ENCODE measurements at regions not wholly inside any gene's neighbourhood (a gene's known extent, or its start where the extent isn't known, plus 50 kb on each side); places are given as distances from the start of the nearest gene placed in this dataset.

GRCh38 chr11:87575088-87575487, 537.4 kb downstream of the TMEM135 start:
- Histone ChIP-seq H3K27me3 (ENCODE audit: insufficient read depth, low read length) (no peaks in the 10 kb centered on the region), H3K4me1 (ENCODE audit: insufficient read depth, low read length) (no peaks in the 10 kb centered on the region), H3K4me3 (ENCODE audit: insufficient read depth, low read depth, low read length) (no peak overlapping the region), H2AFZ (ENCODE audit: low read depth, low read length) (no peak overlapping the region), H3K9ac (ENCODE audit: low read length) (no peak overlapping the region), H3K27ac (ENCODE audit: low read depth, low read length) (no peak overlapping the region), H3K9me3 (ENCODE audit: insufficient read depth, low read depth, low read length) (no peaks in the 10 kb centered on the region), H4K20me1 (ENCODE audit: insufficient read depth, low read length) (no peaks in the 10 kb centered on the region), H3K79me2 (ENCODE audit: insufficient read depth, low read length) (no peaks in the 10 kb centered on the region), H3K36me3 (ENCODE audit: insufficient read depth, low read length) (no peaks in the 10 kb centered on the region), H3K4me2 (ENCODE audit: low read length) (no peak overlapping the region)
- no peaks in the 10 kb centered on the region for H3K27me3 Mint-ChIP-seq (ENCODE audit: low read depth, unreplicated experiment)
- DNase-seq (ENCODE audit: low read depth) (no peak), FAIRE-seq (no peak)
- TF ChIP-seq EZH2 (IDR thresholded peaks at IDR 0.05; ENCODE audit: insufficient read depth, low read length): no peak
- TF ChIP-seq CTCF (IDR thresholded peaks at IDR 0.05; ENCODE audit: insufficient read depth, low read depth, low read length): no peak
- no peak overlapping the region for H3K27ac Mint-ChIP-seq (ENCODE audit: unreplicated experiment)
- no peaks in the 10 kb centered on the region for H3K36me3 Mint-ChIP-seq (ENCODE audit: low read depth, unreplicated experiment)
- no peaks in the 10 kb centered on the region for H3K9me3 Mint-ChIP-seq (ENCODE audit: unreplicated experiment)
- H3K4me3 Mint-ChIP-seq (ENCODE audit: unreplicated experiment): no peak overlapping the region
- peaks cover 6% of the 10 kb centered on the region for H3K4me1 Mint-ChIP-seq (ENCODE audit: low read depth, unreplicated experiment)

GRCh38 chr11:87574193-87574592, 536.5 kb downstream of the TMEM135 start:
- Mint-ChIP-seq H3K9me3 (ENCODE audit: unreplicated experiment) (no peaks in the 10 kb centered on the region), H3K27ac (ENCODE audit: unreplicated experiment) (no peak overlapping the region), H3K4me3 (ENCODE audit: unreplicated experiment) (no peak overlapping the region), H3K27me3 (ENCODE audit: low read depth, unreplicated experiment) (no peaks in the 10 kb centered on the region), H3K36me3 (ENCODE audit: low read depth, unreplicated experiment) (no peaks in the 10 kb centered on the region), H3K4me1 (ENCODE audit: low read depth, unreplicated experiment) (peaks cover 6% of the 10 kb centered on the region)
- Histone ChIP-seq H3K36me3 (ENCODE audit: insufficient read depth, low read length) (no peaks in the 10 kb centered on the region), H3K27me3 (ENCODE audit: insufficient read depth, low read length) (no peaks in the 10 kb centered on the region), H3K27ac (ENCODE audit: low read depth, low read length) (no peak overlapping the region), H3K4me1 (ENCODE audit: insufficient read depth, low read length) (no peaks in the 10 kb centered on the region), H3K4me2 (ENCODE audit: low read length) (no peak overlapping the region), H3K9me3 (ENCODE audit: insufficient read depth, low read depth, low read length) (no peaks in the 10 kb centered on the region), H3K79me2 (ENCODE audit: insufficient read depth, low read length) (no peaks in the 10 kb centered on the region), H4K20me1 (ENCODE audit: insufficient read depth, low read length) (no peaks in the 10 kb centered on the region), H3K9ac (ENCODE audit: low read length) (no peak overlapping the region), H3K4me3 (ENCODE audit: insufficient read depth, low read depth, low read length) (no peak overlapping the region), H2AFZ (ENCODE audit: low read depth, low read length) (no peak overlapping the region)
- TF ChIP-seq EZH2 (IDR thresholded peaks at IDR 0.05; ENCODE audit: insufficient read depth, low read length): no peak
- TF ChIP-seq CTCF (IDR thresholded peaks at IDR 0.05; ENCODE audit: insufficient read depth, low read depth, low read length): no peak
- no peak for FAIRE-seq
- DNase-seq (ENCODE audit: low read depth): no peak

- no peaks in the 10 kb centered on the region for H3K36me3 ChIP-seq (ENCODE audit: insufficient read depth, low read length)
- no peak overlapping the region for H3K27ac ChIP-seq (ENCODE audit: low read depth, low read length)
- no peak overlapping the region for H3K4me3 ChIP-seq (ENCODE audit: insufficient read depth, low read depth, low read length)
- Mint-ChIP-seq H3K27me3 (ENCODE audit: low read depth, unreplicated experiment) (no peaks in the 10 kb centered on the region), H3K36me3 (ENCODE audit: low read depth, unreplicated experiment) (no peaks in the 10 kb centered on the region), H3K4me1 (ENCODE audit: low read depth, unreplicated experiment) (peaks cover 6% of the 10 kb centered on the region), H3K27ac (ENCODE audit: unreplicated experiment) (no peak overlapping the region), H3K4me3 (ENCODE audit: unreplicated experiment) (no peak overlapping the region), H3K9me3 (ENCODE audit: unreplicated experiment) (no peaks in the 10 kb centered on the region)
- H3K27me3 ChIP-seq (ENCODE audit: insufficient read depth, low read length): no peaks in the 10 kb centered on the region
- no peaks in the 10 kb centered on the region for H3K9me3 ChIP-seq (ENCODE audit: insufficient read depth, low read depth, low read length)
- DNase-seq (ENCODE audit: low read depth) (no peak), FAIRE-seq (no peak)
- TF ChIP-seq EZH2 (IDR thresholded peaks at IDR 0.05; ENCODE audit: insufficient read depth, low read length) (no peak), CTCF (IDR thresholded peaks at IDR 0.05; ENCODE audit: insufficient read depth, low read depth, low read length) (no peak)
- H3K4me2 ChIP-seq (ENCODE audit: low read length): no peak overlapping the region
- no peak overlapping the region for H3K9ac ChIP-seq (ENCODE audit: low read length)
- no peaks in the 10 kb centered on the region for H3K4me1 ChIP-seq (ENCODE audit: insufficient read depth, low read length)
- no peaks in the 10 kb centered on the region for H4K20me1 ChIP-seq (ENCODE audit: insufficient read depth, low read length)
- H2AFZ ChIP-seq (ENCODE audit: low read depth, low read length): no peak overlapping the region
- H3K79me2 ChIP-seq (ENCODE audit: insufficient read depth, low read length): no peaks in the 10 kb centered on the region
These were observed 536.0 kb downstream of the TMEM135 start for GRCh38 chr11:87573708-87574107.
